CD4-positive, alpha-beta T cell treated with Interleukin-15 for 1 hour (primary cell): ENCODE measurements at regions not wholly inside any gene's neighbourhood (a gene's known extent, or its start where the extent isn't known, plus 50 kb on each side); places are given as distances from the start of the nearest gene placed in this dataset.
"Not testable (repeated sequence)": the region's sequence is repeated elsewhere in the genome, so short reads cannot be mapped to it uniquely, and the experiment has no call there.

Source experiments
- DNase-seq: peaks from one replicate; pipeline ENCODE4 v3.0.0-alpha.2; 2020

DNA sequence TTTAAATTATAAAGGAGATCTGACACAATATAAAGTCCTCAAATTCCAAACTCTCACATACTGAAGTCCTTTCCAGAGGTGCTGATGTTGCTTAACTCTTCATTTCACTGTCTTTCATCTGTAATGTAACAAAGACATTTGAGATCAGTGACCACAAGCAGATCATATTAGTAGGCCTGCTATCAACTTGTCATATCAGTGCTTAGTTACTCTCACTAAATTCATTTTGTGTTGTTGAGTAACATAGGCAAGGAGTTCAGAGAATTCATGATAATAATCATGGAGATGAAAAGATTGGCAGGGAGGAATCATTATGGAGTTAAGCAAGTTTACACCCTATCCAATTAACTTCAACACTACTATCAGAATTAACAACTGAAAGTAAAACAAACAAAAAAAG, 571.0 kb upstream of the ARRDC3 start:
- DNase-seq, result no peak

DNA sequence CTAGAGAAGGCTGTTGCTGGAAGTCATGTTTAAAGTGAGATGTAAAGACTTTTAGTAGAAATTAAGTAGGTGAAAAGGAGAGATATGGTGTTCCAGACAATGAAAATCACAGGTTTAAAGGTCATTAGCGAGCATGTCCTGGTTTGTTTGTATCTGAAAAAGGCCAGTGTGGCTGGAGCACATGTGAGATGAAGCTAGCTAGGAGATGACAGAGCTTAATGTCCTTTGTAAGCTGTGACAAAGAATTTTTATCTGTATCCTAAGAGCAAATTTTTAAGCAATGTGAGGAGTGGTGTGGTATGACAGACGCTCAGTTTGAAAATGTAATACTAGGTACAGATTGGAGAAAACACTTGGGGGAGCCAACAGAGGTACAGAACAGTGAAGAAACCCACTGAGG, 567.2 kb upstream of the ARRDC3 start:
- DNase-seq, result no peak

DNA sequence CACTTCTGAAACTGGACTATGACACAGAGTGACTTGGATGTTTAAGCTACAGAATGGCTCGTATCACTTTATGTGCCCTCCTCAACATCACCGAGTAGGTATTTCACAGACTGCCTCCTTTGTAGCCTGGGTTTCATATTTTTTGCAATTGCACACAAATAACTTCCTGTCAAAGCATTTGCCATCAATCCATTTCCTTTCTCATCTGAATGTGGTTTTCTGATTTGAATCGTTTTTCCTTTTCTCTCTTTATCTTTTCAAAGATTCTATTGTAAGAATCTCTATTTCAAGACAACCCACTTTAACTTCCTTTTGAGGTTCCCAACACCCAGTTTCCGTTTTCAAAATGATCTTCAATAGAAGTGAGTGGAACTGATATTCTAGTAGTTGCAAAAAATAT, 563.8 kb upstream of the ARRDC3 start:
- DNase-seq, result no peak

- DNase-seq, result no peak
Measured at GRCh38 chr5:91941588-91941987, 558.5 kb upstream of the ARRDC3 start.

- DNase-seq, result no peak
Measured at GRCh38 chr5:91938441-91938840, 555.3 kb upstream of the ARRDC3 start.

- DNase-seq, result no peak
Measured at GRCh38 chr5:91937121-91937520, 554.0 kb upstream of the ARRDC3 start.

GRCh38 chr5:91929522-91929817, 546.4 kb upstream of the ARRDC3 start:
- no peak for DNase-seq

GRCh38 chr5:91928754-91929521, 545.8 kb upstream of the ARRDC3 start:
- no peak for DNase-seq

- no peak for DNase-seq
Measured at GRCh38 chr5:91927439-91927838, 544.3 kb upstream of the ARRDC3 start.

DNA sequence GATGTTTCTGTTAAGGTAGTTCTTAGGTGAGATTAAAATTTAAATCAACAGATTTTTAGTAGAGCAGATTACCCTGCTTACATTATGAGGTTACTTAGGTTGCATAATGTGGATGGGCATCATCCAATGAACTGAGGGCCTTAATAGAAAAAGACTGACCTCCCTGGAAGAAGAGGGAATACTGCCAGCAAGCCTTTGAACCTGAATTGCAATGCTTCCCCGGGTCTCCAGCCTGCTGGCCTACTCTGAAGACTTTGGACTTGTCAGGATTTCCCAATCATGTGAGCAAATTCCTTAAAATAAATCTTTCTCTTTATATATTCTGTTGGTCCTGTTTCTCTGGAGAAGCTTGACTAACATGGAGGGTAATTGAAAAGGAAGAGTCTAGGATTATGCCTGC, 542.1 kb upstream of the ARRDC3 start:
- DNase-seq, result no peak

DNA sequence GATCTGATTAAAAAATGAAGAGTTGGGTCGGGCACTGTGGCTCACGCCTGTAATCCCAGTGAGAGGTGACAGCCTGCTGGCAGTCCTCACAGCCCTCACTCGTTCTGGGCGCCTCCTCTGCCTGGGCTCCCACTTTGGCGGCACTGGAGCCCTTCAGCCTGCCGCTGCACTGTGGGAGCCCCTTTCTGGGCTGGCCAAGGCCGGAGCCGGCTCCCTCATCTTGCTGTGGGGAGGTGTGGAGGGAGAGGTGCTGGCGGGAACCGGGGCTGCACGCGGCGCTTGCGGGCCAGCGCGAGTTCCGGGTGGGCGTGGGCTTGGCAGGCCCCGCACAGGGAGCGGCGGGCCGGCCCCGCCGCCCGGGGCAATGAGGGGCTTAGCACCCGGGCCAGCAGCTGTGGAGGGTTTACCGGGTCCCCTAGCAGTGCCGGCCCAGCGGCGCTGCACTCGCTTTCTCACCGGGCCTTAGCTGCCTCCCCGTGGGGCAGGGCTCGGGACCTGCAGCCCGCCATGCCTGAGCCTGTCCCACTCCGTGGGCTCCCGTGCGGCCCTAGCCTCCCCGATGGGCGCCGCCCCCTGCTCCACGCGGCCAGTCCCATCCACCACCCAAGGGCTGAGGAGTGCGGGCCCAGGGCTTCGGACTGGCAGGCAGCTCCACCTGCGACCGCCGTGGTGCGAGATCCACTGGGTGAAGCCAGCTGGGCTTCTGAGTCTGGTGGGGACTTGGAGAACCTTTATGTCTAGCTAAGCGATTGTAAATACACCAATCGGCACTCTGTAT, 534.1 kb upstream of the ARRDC3 start:
- DNase-seq, result not testable (repeated sequence)

DNA sequence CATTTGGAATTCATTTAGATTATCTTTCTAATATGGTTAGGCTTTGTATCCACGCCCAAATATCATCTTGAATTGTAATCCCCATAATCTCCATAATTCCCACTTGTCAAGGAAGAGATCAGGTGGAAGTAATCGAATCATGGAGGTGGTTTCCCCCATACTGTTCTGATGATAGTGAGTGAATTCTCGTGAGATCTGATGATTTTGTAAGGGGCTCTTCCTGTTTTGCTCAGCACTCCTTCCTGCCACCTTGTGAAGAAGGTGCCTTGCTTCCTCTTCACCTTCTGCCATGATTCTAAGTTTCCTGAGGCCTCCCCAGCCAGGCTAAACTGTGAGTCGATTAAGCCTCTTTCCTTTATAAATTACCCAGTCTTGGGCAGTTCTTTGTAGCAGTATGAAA, 527.5 kb upstream of the ARRDC3 start:
- no peak for DNase-seq

- DNase-seq, result no peak
Measured at GRCh38 chr5:91910247-91910646, 527.1 kb upstream of the ARRDC3 start.

- no peak for DNase-seq
Measured at GRCh38 chr5:91906494-91906893, 523.4 kb upstream of the ARRDC3 start.

DNA sequence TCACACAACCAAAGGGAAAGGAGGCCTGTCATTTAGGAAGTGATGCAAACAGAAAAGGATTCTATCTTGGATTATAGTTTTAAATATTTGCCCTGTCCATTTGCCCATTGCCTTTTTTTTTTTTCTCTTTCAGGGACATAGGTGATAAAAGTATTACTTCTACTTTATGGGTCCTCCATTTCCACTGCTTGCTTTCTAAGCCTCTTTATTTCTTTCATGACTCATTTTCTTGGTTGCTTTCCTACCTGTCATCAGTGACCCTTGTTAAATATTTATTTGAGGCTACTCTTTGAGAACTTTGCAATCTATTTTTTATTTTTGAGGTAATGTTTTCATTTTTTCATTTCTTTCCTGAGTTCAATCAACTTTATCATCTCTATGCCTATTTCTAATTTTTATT, 522.9 kb upstream of the ARRDC3 start:
- DNase-seq, result no peak

GRCh38 chr5:91898898-91899297, 515.8 kb upstream of the ARRDC3 start:
- no peak for DNase-seq

GRCh38 chr5:91898019-91898418, 514.9 kb upstream of the ARRDC3 start:
- no peak for DNase-seq

- no peak for DNase-seq
Measured at GRCh38 chr5:91888810-91889209, 505.7 kb upstream of the ARRDC3 start.

GRCh38 chr5:91885291-91886265, 502.5 kb upstream of the ARRDC3 start:
- no peak for DNase-seq

- DNase-seq, result no peak
Measured at GRCh38 chr5:91884036-91884435, 500.9 kb upstream of the ARRDC3 start.

GRCh38 chr5:91875196-91875779, 492.2 kb upstream of the ARRDC3 start:
- DNase-seq, result no peak

DNA sequence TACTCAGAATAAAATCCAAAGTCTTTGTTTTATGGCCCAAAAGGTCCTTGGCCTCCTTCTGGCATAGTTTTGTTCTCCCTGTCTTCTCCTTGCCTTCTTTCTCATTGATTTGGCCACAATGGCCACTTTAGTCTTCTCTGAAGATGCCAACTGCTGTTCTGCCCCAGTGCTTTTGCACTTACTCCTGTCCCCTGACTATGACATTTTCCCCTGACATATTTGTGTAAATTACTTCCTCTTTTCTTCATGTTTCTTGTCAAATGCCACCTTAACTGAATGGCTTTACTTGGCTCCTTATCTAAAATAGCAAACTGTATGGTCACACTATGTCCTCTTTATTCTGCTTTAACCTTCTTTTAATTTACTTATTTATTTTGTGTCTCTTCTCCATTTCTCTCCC, 484.7 kb upstream of the ARRDC3 start:
- no peak for DNase-seq

DNA sequence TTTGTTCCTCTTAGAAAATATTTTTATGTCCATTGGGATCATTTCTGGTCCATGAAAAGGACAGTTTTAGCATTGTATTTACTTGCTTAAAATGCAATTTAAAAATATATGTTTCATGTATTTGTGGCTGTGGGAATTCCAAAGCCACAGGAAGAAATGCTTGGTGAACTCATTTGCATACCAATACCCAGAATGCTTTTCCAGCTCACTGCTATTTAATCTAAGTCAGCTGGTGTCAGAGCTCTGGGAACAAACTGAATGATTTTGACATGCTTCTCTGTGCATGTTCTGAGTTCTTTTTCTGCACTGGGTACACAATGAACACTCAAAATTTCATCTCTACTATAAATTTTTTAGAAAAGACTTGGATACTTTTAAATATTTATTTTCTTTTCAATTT, 482.8 kb upstream of the ARRDC3 start:
- no peak for DNase-seq
